ENCODE measurements at regions not wholly inside any gene's neighbourhood (a gene's known extent, or its start where the extent isn't known, plus 50 kb on each side); places are given as distances from the start of the nearest gene placed in this dataset.

- no peak overlapping the region for H3K4me2 ChIP-seq (ENCODE audit: insufficient read depth, low read length)
- no peak for DNase-seq (ENCODE audit: extremely low read depth in 1 of 4, low spot score in 3 of 4)
- no peak for ATAC-seq
- in situ Hi-C loops (cut with MboI) (no loop called here), intact Hi-C loops (cut with micrococcal nuclease) (no loop called here)
- no peaks in the 10 kb centered on the region for H3K9me3 ChIP-seq (replicated peaks; ENCODE audit: control insufficient read depth, insufficient read depth, low read depth, low read length)
- no peak overlapping the region for H3K9ac ChIP-seq (ENCODE audit: insufficient read depth in 1 of 2, low read depth in 2 of 2, low read length in 2 of 2)
- no peak overlapping the region for H2AFZ ChIP-seq (ENCODE audit: low read depth, low read length)
- no peaks in the 10 kb centered on the region for H3K36me3 ChIP-seq (ENCODE audit: control insufficient read depth, insufficient read depth, low read length)
- no TSS peak for BruUV-seq (replicated peaks)
- ChIA-PET POLR2A (no interaction called here), CTCF (ENCODE audit: low intra/inter-chr PET ratio) (no interaction called here)
- WGBS (ENCODE audit: insufficient coverage, low coverage, missing lambda C conversion rate) = 3% methylated on average over 3 of the region's 3 CpGs
- no peaks in the 10 kb centered on the region for H3K27me3 ChIP-seq (ENCODE audit: control insufficient read depth in 2 of 2, insufficient read depth in 2 of 2, low read length in 2 of 2)
- H3K79me2 ChIP-seq (ENCODE audit: control insufficient read depth, insufficient read depth, low read length) = no peaks in the 10 kb centered on the region
- H3K4me3 ChIP-seq = no peak overlapping the region
- H3K4me1 ChIP-seq (replicated peaks in 1 of 2; ENCODE audit: control insufficient read depth in 2 of 2, insufficient read depth in 2 of 2, low read length in 2 of 2) = no peaks in the 10 kb centered on the region
- no peak for FAIRE-seq
- no peak overlapping the region for H3K27ac ChIP-seq (ENCODE audit: extremely low read depth, low read depth, low read length)
- no peaks in the 10 kb centered on the region for H4K20me1 ChIP-seq (replicated peaks; ENCODE audit: control insufficient read depth, insufficient read depth, low read length)
- H3K9me1 ChIP-seq (ENCODE audit: control insufficient read depth, insufficient read depth, low read length) = no peaks in the 10 kb centered on the region
- no peak for TF ChIP-seq PHF21A (IDR thresholded peaks at IDR 0.05; ENCODE audit: borderline replicate concordance, low read depth)
- no peak for TF ChIP-seq OTX1 (CRISPR knock-in tag; IDR thresholded peaks at IDR 0.05)
- no peak for TF ChIP-seq YBX1 (IDR thresholded peaks at IDR 0.05)
- TF ChIP-seq SPI1 (IDR thresholded peaks at IDR 0.05; ENCODE audit: borderline replicate concordance, low read depth, low read length) = no peak
- TF ChIP-seq KDM1A (IDR thresholded peaks at IDR 0.05) = no peak
- TF ChIP-seq MEIS2 (IDR thresholded peaks at IDR 0.05; ENCODE audit: partially characterized antibody) = no peak
- no peak for TF ChIP-seq BCOR (IDR thresholded peaks at IDR 0.05)
- TF ChIP-seq POLR2A (conservative IDR thresholded peaks at IDR 0.05) = no peak
- TF ChIP-seq CREB1 (IDR thresholded peaks at IDR 0.05) = no peak
- no peak for TF ChIP-seq CREB1 (CRISPR knock-in tag; IDR thresholded peaks at IDR 0.05)
- TF ChIP-seq TSC22D4 (tag; IDR thresholded peaks at IDR 0.05) = no peak
- no peak for TF ChIP-seq ZNF23 (CRISPR knock-in tag; IDR thresholded peaks at IDR 0.05)
- TF ChIP-seq ILF3 (IDR thresholded peaks at IDR 0.05; ENCODE audit: borderline replicate concordance) = no peak
- no peak for TF ChIP-seq PTBP1 (IDR thresholded peaks at IDR 0.05; ENCODE audit: low read depth, low read length)
- TF ChIP-seq GTF2E2 (tag; IDR thresholded peaks at IDR 0.05) = no peak
- no peak for TF ChIP-seq ZFP36 (IDR thresholded peaks at IDR 0.05; ENCODE audit: low read depth, low read length, partially characterized antibody)
- TF ChIP-seq MGA (IDR thresholded peaks at IDR 0.05) = no peak
Measured at GRCh38 chr1:218200979-218201378, 84.1 kb upstream of the RRP15 start.

All from K562 (cell line).